ENCODE measurements at regions not wholly inside any gene's neighbourhood (a gene's known extent, or its start where the extent isn't known, plus 50 kb on each side); places are given as distances from the start of the nearest gene placed in this dataset.

GRCh38 chr10:57880446-57881227 lies 387.1 kb downstream of the IPMK start:
- DNase-seq (ENCODE audit: low read depth, low spot score): no peak

DNA sequence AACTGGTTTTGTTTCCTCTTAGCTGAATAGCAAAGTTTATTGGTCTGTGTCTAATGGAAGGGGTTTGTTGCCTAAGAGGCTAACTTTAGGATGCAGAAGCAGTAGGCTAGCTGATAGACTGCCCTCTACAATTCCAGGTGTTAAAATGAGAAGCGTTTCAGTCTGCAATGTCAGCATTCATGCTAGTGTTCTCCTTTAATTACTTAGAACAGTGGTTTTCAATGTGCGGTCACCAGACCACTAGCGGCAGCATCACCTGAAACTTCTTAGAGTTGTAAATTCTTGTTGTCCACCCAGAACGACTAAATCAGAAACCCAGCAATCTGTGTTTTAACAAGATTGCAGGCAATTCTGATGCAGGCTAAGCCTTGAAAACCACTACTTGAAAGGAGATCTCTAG lies 392.9 kb downstream of the IPMK start:
- DNase-seq (ENCODE audit: low read depth, low spot score): no peak

DNA sequence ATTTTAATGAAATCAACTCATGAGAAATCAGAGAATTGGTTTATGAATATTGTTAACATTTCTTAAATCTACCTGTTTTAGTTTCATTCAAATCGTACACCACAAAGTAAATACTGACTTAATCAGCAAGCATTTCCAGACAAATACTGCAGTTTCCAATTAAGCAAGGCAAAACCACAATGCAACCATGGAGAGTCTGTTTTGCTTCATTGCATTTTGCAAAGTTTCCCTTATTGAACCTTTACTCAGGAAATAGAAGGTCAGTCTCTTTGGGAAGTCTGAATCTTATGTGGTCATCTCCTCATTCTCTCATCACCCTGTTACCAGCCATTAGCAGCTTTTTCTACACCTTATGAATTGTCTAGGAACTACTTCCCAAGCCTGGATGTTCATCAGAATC lies 400.5 kb downstream of the IPMK start:
- no peak for DNase-seq (ENCODE audit: low read depth, low spot score)

- DNase-seq (ENCODE audit: low read depth, low spot score): no peak
These were observed 402.7 kb downstream of the IPMK start for GRCh38 chr10:57864765-57865680.

DNA sequence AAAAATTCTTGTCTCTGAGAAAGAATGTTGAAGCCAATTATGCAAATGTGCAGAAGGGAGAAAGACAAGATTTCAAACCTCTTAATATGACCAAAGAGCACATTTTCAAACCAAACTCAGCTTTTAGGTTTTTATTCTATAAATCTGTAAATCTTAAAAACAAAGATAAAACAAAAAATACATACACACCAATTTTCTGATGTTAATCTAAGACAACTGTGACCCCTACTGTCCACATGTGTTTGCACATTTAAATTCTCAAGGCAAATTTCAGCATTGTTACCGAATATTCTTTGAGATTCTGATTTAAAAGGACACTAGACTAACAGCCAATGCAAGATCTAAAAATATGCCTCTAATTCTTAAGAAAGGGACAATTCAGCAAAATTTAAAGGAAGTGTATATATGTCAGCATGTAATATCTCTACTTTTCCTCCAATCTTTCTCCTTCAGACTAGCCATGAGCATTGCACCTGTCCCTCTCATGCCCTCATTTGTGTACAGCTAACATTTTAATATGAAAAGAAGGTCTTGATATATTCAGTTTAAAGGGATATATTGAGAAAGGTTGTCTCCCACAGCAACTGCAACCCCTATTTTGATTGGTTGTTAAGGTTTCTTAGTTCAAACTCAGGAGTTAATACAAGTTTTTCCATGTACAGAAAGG lies 417.9 kb downstream of the IPMK start:
- no peak for DNase-seq (ENCODE audit: low read depth, low spot score)

DNA sequence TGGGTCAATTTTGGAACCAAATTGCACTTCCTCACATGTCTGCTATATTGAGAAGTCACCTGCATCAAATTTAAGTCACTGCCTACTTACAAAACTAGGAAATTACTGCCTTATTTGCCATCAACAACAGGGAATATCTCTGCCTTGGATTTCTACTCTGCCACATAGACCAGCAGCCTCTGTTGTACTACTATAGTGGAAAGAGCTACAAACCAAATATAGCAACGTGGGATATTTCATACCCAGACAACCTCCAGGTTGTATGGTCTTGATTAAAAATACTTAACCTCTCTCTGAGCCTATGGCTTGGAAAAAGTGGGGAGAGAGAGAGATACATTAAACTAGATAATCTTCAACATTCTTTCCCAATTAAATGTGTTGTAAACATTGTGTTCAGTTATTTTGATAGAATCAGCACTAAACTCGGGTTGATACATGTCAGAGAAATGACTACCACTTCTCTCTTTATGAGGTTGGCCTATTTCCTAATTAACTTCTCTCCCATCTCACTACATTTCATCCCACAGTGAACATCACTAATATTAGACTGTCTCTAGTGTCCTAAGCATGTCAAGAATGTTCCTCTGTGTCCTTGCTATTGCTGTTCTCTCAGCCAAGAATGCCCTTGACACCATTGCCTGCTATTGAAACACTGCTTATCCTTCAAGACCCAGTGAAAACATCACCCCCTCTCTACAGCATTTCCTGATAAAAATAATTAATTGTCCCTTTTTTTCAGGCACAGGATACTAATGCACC lies 421.2 kb downstream of the IPMK start:
- DNase-seq (ENCODE audit: low read depth, low spot score): no peak

- DNase-seq (ENCODE audit: low read depth, low spot score): no peak
These were observed 423.2 kb downstream of the IPMK start for GRCh38 chr10:57844387-57844998.

- no peak for DNase-seq (ENCODE audit: low read depth, low spot score)
These were observed 436.7 kb downstream of the IPMK start for GRCh38 chr10:57830877-57831560.

GRCh38 chr10:57825015-57825414 lies 442.7 kb downstream of the IPMK start:
- no peak for DNase-seq (ENCODE audit: low read depth, low spot score)

- DNase-seq (ENCODE audit: low read depth, low spot score): no peak
These were observed 444.3 kb downstream of the IPMK start for GRCh38 chr10:57823398-57823797.

- no peak for DNase-seq (ENCODE audit: low read depth, low spot score)
These were observed 444.7 kb downstream of the IPMK start for GRCh38 chr10:57822965-57823364.

DNA sequence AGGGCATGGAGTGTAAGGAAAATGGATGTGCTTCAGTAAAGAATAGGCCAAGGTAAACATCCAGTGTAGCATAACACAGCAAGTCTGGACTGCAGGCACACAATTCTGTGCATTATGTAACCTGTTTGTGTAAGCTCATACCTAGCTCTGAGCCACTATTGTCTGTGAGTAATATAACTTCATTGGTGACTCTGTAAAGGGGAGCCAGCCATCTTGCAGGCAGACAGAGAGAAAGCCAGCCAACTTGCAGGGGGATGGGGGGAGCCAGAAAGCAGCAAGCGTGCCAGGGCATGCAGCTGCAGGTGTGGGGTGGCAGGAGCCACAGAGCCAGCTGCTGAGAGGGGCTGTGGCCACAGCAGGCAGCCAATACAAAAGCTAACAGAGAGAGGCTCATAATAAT lies 449.2 kb downstream of the IPMK start:
- DNase-seq (ENCODE audit: low read depth, low spot score): no peak

DNA sequence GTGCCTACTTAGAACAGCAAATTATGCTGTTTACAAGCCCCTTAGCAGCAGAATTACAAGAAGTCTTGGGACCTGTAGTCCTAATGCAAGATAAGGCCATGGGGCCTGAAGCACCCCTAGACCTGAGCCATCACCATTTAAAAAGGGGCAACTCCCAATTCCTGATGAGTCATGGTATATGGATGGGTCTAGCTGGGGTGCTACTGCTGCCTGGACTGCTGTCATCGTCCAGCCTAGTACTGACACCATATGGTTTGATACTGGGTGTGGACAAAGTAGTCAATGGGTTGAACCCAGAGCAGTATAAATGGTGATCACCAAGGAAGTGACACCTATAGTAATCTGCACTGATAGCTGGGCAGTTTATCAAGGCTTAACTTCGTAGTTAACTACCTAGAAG lies 450.0 kb downstream of the IPMK start:
- DNase-seq (ENCODE audit: low read depth, low spot score): no peak

DNA sequence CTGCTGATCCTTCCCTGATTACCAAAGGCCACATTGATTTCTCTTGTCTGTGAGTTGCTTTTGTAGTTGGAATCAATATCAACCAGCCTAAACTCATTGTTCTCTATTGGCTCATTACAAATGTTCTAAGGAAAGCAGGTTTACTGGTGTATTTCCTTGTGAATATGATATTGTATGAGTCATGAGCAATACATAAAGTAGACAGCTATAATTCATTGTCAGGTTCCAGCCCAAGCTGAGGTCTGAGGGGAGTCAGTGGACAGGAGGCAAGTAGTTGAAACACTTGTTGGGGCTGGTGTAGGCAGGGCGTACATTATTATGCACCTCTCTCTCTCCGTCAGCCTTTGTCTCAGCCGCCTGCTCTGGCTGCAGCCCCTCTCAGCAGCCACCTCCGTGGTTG lies 451.7 kb downstream of the IPMK start:
- DNase-seq (ENCODE audit: low read depth, low spot score): no peak

DNA sequence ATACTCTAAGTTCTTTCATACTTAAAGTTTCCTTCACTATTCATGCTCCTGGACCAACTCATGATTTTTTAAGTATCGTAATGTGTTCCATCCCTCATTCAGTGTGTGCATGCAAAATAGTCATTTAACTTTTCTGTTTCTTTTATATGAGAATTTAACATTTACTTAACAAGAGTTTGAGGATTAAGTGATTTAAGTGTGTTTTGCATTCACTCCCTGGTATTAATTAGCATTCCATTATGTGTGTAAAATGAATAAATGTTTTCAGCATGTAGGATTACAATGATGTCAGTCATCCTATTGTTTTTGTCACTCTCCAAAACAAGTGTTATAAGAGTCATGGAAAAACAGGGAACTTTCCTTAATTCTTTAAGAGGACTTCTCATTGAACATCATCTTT lies 457.7 kb downstream of the IPMK start:
- no peak for DNase-seq (ENCODE audit: low read depth, low spot score)

DNA sequence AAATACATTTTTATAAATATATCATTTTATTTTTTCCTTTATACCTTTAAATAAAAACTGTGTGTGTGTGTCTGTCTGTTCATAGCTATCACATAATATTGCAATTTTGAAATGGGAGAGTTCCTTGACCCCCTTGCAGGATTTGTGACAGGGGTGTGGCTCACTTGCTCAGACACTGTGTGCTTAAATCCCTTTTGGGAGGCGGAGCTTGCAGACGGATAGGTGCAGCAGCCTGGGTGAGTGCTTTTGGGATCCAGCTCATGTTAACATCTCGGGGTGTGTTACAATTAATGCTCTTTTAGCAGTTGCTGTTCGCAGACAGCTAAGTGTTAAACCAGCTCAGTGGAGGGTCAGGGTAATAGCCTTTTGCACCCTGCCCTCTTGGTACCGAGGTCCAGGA lies 459.8 kb downstream of the IPMK start:
- DNase-seq (ENCODE audit: low read depth, low spot score): no peak

DNA sequence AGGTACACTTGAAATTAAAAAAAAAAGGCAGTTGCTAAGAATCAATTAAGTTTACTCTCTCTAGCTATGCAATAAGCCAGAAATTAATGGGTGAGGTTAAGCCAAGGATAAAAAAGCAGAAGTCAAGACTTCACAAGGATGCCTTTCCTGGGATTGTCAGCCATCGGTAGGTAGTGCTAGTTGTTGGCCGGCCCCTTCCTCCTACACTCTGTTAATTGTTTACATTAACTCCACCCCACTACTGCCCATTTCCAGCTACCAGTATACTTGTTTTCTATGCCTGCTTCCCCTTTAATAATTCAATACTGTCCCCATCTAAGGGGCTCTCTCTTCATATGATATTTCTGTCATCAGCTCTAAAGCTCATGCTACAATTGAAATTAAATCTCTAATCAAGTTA lies 461.0 kb downstream of the IPMK start:
- DNase-seq (ENCODE audit: low read depth, low spot score): no peak

GRCh38 chr10:57799625-57800024 lies 468.1 kb downstream of the IPMK start:
- DNase-seq (ENCODE audit: low read depth, low spot score): no peak

DNA sequence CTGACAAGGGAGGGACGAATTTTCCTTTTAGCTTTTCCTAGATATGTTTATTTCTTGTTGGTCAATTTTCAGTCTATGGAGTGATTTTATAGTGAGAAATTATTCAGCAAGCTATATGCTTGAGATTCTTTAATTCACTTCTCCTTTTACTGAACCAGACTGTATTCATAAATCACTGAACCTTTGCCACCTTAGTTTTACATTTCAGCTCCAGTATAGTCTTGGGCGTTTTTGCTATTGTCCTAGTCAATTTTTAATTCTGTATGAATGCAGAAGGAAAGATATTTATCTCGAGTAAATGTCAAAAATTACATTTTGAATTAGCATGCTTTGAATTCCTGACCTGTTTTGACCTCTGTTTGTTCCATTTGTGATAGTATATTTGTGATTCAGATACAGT lies 468.9 kb downstream of the IPMK start:
- DNase-seq (ENCODE audit: low read depth, low spot score): no peak

- DNase-seq (ENCODE audit: low read depth, low spot score): no peak
These were observed 476.1 kb downstream of the IPMK start for GRCh38 chr10:57791546-57791945.

DNA sequence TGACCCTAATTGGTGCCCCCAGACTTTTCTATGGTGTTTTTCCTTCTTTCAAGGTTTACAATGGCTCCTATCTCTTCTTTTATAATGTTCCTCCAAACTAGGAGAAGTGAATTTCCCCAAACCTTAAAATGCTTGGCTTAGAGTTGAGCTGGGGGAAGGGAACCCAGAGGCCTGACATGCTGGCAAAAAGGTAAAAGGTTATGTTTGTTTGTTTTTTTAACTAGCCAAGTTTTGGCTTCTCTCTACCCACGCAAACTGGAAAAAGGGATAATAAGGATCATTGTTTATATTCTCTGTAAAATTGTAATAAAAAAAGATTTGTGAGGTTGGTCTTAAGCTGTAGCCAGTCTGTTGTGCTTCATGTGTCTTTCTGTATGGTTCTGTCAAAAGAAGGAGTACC lies 477.0 kb downstream of the IPMK start:
- no peak for DNase-seq (ENCODE audit: low read depth, low spot score)
